NCI-H146 treated with DMSO at 0.1 percent for 48 hours (cell line): ENCODE measurements at regions not wholly inside any gene's neighbourhood (a gene's known extent, or its start where the extent isn't known, plus 50 kb on each side); places are given as distances from the start of the nearest gene placed in this dataset.
"Not testable (repeated sequence)": the region's sequence is repeated elsewhere in the genome, so short reads cannot be mapped to it uniquely, and the experiment has no call there.

ENCODE experiments used
- DNase-seq: peaks from one replicate; lab custom pipeline; 2025; ENCODE audit not compliant: unreplicated experiment; lab: John Stamatoyannopoulos, UW

DNA sequence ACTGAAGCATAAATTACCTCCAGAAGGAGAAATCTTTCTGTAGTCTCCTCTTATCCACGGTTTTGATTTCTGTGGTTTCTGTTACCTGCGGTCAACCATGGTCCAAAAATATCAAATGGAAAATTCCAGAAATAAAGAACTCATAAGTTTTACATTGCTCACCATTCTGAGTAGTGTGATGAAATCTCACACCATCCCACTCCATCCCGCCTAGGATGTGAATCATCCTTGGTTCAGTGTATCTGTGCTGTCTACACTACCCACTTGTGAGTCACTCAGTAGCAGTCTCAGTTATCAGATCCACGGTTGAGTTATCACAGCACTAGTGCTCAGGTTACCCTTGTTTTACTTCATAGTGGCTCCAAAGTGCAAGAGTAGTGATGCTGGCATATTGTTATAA lies 371.2 kb downstream of the NFIB start:
- no peak for DNase-seq

DNA sequence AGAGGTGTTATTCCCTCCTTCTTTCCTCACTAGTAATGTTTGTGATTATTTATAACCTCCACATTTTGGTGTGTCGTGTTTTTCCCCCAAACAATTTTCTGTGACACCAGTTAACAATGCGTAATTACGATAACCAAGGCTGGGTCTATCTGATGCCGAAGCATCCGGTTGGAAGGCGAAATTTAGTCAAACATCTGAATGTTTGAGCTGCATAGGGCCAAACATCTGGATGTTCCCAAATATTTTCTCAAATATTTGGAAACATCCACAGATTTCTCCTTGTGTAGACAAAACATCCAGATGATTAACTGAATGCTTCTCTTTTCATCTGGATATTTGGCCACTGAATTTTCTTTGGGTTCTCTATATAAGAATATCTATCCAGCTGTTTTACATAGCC lies 371.7 kb downstream of the NFIB start:
- no peak for DNase-seq

DNA sequence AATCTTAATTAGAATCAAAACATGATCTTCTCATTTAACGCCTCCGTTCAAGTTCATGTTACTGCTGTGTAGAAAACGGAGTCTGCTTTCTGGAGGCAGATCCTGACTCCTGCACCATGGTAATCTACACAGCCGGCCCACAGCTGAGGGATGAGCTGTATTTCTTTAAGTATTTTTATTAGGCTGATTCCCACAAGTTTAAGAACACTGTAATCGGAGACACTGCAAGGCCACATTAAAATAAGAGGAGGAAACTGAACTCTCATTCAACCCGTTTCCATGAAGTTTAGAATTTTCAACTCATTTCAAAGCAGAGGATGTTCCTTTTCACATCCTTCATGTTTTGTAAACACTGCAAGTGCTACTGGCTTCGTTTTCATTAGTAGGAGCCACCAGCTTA lies 372.2 kb downstream of the NFIB start:
- no peak for DNase-seq

DNA sequence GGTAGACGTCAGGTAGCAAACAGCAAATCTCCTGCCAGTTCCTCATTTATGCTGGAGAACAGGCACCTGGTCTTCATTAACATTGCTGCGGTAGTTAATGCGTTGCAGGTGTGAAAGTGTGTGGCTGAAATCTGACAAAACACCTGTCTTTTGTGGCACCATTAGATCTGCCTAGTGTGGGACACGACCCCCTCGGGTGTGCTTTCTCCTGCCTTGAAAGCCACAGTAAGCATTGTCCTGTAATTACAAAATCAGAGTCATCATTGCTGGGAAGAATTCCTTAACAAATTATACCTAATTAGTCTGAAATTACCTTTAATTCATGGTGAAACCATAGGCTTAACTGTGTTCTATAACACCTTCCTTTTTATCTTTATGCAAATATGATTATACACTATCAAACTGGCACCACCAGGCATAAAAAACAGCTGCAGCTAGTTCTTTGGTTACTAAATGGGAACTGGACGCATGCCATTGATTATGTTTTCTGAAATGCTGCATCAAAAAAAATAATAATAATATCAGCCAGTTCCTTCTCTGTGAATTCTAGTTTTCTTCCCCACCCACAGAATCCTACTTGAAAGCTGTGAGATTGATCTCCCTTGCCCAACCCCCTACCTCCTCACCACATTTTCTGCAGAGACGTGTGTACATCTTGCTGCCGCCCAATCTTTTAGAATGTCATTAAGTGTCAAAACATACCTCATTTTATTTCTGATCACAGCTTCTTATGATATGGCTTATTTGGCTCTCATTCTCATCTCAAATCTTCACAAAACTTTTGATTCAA lies 374.0 kb downstream of the NFIB start:
- peak; percentile 97 for DNase-seq

DNA sequence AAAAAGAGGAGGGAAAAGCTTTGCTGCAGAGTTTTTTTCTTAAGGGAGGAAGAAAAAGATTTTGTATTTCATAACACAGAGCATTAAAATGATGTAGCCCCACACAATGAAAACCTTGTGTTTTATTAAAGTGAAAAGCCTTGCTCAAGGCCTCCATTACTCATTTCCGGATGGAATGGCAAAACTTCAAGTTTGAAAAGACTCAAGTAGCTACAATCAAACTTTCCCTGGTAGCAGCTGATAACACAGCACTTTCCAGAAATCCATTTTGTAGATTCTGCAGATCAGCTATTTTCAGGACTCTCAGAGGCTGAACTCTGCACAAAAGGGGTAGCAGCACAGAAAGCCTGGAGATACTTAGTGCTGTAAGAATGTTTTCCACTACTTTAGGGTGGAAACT lies 374.8 kb downstream of the NFIB start:
- no peak for DNase-seq

DNA sequence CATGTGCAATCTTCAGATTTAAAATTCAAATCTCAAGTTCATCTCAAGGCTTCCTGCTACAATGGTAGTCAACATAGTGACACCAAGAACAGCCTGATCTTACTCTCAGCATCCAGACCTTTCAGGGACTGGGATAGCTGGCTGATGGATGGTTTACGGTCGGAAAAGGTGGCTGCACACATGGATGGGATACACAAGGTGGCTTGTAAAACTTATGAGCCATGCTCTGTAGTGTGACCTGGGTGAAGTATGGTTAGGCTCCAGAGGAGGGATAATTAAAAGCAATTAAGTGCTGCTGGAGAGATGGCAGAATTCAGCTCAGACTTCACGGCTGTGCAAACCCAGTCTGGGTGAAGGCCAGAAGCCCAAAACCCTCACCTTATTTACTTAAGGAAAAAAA lies 379.5 kb downstream of the NFIB start:
- DNase-seq: peak; percentile 85

DNA sequence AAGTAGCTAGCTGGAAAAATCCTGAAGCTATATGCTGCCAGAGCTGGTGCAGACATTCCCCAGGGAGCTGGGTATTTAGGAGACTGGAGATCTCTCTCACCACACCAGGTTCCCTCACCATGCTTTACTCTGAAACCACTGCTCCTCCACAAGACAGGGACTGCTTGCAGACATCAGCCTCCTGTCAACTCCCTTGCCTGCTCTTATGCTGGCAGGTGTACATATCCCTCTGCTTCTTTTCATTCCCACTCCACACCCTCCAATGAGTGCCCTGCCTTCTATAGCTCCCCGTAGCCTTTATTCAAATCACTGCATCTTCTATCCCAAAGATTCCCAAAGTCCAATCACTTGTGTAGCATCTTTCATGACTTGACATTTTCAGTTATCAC lies 380.7 kb downstream of the NFIB start:
- no peak for DNase-seq

GRCh38 chr9:13932528-13933267 lies 381.2 kb downstream of the NFIB start:
- no peak for DNase-seq

DNA sequence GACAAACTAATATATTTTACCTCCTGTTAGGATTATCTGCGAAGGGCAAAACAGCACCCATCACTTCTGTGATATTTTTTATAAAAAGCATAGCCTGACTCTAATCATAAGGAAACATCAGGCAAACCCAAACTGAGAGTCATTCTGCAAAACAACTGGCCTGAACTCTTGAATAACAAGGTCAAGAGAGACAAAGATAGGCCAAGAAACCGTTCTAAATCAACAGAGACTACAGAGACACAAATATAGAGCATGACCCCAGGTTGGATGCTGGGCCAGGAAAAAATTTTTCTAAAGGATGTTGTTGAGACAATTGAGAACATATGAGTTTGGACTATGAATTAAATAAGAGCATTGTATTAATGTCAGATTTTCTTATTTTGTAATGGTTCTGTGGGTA lies 384.9 kb downstream of the NFIB start:
- DNase-seq: no peak

DNA sequence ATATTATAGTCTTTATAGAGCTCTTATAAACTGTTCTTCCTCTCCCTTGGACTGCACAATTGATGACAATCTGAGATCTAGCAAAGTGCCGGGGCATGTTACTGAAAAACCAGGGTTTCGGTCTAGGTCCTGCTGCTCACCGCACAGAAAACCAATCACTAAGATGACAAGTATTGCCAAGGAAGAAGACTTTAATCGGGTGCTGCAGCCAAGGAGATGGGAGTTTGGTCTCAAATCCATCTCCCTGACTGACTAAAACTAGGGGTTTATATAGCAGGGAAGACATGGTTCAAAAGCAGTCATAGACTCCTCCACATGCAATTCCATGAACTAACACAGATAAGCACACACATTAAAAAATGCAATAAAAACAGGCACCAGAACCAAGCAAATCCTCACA lies 390.6 kb downstream of the NFIB start:
- no peak for DNase-seq

DNA sequence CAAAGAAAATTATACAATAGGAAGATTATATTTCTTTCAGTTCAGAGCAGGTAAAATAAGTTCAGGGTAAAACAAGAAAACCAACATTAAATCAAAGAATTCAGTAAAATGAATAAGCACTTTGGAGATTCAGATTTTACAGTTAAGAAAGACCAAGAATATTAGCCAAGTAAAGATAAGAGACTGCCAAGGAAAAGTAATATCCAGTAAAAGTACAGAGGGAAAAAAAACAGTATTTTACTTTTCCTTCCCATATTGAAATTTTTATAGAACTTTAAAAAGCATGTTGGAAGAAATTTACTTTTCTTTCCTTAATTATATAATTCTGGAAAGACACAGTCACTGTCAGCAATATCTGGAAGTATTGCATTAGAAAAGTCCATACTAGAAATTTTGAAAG lies 393.4 kb downstream of the NFIB start:
- no peak for DNase-seq

GRCh38 chr9:13919401-13919800 lies 394.5 kb downstream of the NFIB start:
- DNase-seq: no peak

- DNase-seq: no peak
These were observed 396.4 kb downstream of the NFIB start for GRCh38 chr9:13917534-13917933.

- no peak for DNase-seq
These were observed 398.2 kb downstream of the NFIB start for GRCh38 chr9:13915591-13916301.

GRCh38 chr9:13915131-13915530 lies 398.8 kb downstream of the NFIB start:
- DNase-seq: no peak

GRCh38 chr9:13911473-13911872 lies 402.5 kb downstream of the NFIB start:
- DNase-seq: no peak

DNA sequence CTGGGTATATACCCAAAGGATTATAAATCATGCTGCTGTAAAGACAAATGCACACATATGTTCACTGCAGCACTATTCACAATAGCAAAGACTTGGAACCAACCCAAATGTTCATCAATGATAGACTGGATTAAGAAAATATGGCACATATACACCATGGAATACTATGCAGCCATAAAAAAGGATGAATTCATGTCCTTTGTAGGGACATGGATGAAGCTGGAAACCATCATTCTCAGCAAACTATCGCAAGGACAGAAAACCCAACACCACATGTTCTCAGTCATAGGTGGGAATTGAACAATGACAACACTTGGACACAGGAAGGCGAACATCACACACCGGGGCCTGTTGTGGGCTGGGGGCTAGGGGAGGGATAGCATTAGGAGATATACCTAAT lies 406.1 kb downstream of the NFIB start:
- not testable (repeated sequence) for DNase-seq

GRCh38 chr9:13904746-13905145 lies 409.2 kb downstream of the NFIB start:
- no peak for DNase-seq

DNA sequence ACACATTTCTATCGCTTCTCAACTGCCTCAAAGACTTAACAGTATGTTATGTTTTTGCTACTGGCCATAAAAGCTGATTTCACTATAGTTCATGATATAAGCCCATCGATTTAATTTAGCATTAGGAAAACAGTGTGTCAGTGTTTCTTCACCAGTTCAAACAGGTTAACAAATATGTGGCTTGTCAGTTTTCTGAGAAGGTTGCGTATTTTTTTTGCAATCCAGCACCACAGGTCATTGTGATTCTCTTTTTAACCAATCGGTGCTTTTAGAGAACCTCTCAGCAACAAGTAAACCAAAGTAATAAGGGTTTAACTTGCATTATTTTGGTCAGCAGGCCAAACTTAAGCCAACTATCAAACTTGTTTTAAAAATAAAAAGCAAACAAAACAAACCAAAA lies 409.6 kb downstream of the NFIB start:
- no peak for DNase-seq

DNA sequence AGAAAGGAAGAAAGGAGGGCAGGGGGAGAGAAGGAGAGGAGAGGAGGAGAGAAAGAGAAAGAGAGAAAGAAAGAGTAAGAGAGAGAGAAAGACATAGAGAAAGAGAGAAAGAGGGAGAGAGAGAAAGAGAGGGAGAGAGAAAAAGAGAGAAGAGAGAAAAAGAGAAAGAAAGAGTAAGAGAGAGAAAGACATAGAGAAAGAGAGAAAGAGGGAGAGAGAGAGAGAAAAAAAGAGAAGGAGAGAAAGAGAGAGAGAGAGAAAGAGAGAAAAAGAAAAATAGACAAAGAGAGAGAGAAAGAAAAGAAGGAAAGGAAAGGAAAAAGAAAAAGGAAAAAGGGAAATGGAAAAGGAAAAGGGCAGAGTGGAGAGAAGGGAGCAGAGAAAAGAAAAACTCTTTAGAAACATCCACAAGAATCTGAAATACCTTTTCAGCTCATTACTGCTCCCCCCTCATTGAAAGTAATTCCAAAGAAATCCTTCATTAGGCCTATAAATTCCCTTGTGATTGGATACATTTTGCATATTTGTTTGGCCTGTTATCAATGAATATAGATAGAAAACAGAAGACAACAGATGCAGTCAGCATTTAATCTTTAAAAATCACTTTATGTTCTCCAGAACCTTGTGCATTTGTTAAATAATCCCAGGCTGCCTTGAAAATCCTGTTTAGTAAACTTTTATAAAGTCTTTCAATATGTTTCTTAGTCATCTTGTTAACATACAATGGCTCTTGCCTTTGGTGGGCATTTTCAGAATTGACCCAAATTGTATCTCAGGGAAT lies 411.5 kb downstream of the NFIB start:
- no peak for DNase-seq

DNA sequence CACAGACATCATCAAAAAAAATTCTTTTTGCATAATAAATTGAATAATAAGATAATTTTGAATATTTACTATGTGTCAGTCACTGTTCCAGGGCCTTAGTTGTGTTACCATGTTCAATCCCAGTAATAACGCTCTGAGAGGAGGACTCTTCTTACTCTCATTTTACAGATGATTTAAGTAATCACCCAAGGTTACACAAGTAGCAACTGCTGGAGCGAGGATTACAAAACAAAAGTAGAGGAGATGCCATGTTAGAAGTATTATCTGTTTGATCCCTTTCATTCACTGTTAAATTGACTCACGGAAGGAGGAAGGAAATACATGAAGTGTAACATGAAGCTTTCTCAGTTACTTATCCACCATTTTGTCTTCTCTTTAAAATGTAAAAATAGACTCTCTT lies 412.8 kb downstream of the NFIB start:
- no peak for DNase-seq
